Activated CD8-positive, alpha-beta T cell treated with anti-CD3 and anti-CD28 coated beads for 36 hours (primary cell): ENCODE measurements at regions not wholly inside any gene's neighbourhood (a gene's known extent, or its start where the extent isn't known, plus 50 kb on each side); places are given as distances from the start of the nearest gene placed in this dataset.
A peak's percentile ranks its signal among the peaks of the same experiment; 100 is the strongest.
"Not testable (repeated sequence)": the region's sequence is repeated elsewhere in the genome, so short reads cannot be mapped to it uniquely, and the experiment has no call there.

Experiments
- ATAC-seq: fragments of 200-7000 bp; cut with Tn5 transposase; one replicate; pipeline ENCODE4 v1.10.0; 2021; ENCODE audit warnings: mild to moderate bottlenecking, moderate library complexity
- CTCF ChIA-PET: fragments of 350-600 bp; sonication (Branson Sonifier 250); formaldehyde crosslinking; loops from one replicate; lab custom pipeline; 2021; ENCODE audit warnings: antibody characterized with exemption; lab: Charles Lee
- POLR2A ChIA-PET: fragments of 350-600 bp; sonication (Branson Sonifier 250); formaldehyde crosslinking; loops from one replicate; lab custom pipeline; 2021; ENCODE audit warnings: antibody characterized with exemption; lab: Charles Lee
- DNase-seq: peaks from one replicate; pipeline ENCODE4 v3.0.0-alpha.2; 2020
- H3K27ac Mint-ChIP-seq: one replicate; pipeline ENCODE4 v1.8.0; 2021; ENCODE audit warnings: mild to moderate bottlenecking, mixed read lengths
- H3K27me3 Mint-ChIP-seq: one replicate; pipeline ENCODE4 v1.8.0; 2021; ENCODE audit warnings: mixed read lengths
- H3K36me3 Mint-ChIP-seq: one replicate; pipeline ENCODE4 v1.8.0; 2021; ENCODE audit warnings: low read depth, mixed read lengths
- H3K4me1 Mint-ChIP-seq: one replicate; pipeline ENCODE4 v1.8.0; 2021; ENCODE audit warnings: low read depth, mixed read lengths
- H3K4me3 Mint-ChIP-seq: one replicate; pipeline ENCODE4 v1.8.0; 2021; ENCODE audit warnings: mild to moderate bottlenecking, moderate library complexity, mixed read lengths
- H3K9me3 Mint-ChIP-seq: one replicate; pipeline ENCODE4 v1.8.0; 2021; ENCODE audit warnings: mixed read lengths
- CTCF ChIP-seq: fragments of 200-600 bp; IDR thresholded peaks from one replicate; pipeline ENCODE4 v1.8.0; 2022; ENCODE audit warnings: antibody characterized with exemption, mild to moderate bottlenecking
- intact Hi-C: fragments of 100-400 bp; cut with micrococcal nuclease; formaldehyde crosslinking; loops from one replicate; pipeline ENCODE4 v1.10.0; 2022

GRCh38 chr13:24597906-24598670 lies 82.1 kb upstream of the ATP12A start:
- H3K36me3 Mint-ChIP-seq, DNase-seq, ATAC-seq, H3K9me3 Mint-ChIP-seq, intact Hi-C loops, H3K4me3 Mint-ChIP-seq, H3K27me3 Mint-ChIP-seq: not testable (repeated sequence)
- POLR2A ChIA-PET, result interaction anchor here (0.6 kb wide), 1 partner anchor 123 kb away, joined by 7 read pairs; no protein-coding TSS in a partner anchor
- H3K4me1 Mint-ChIP-seq, result peaks cover 51% of the 10 kb centered on the region
- CTCF ChIA-PET, result interaction anchor here (0.9 to 1.4 kb wide), 3 partner anchors 28 to 85 kb away, joined by 4 read pairs; no protein-coding TSS in a partner anchor
- peak overlapping the region; percentile 91 for H3K27ac Mint-ChIP-seq

- peaks cover 52% of the 10 kb centered on the region for H3K4me1 Mint-ChIP-seq
- H3K27me3 Mint-ChIP-seq, H3K4me3 Mint-ChIP-seq, intact Hi-C loops, DNase-seq: not testable (repeated sequence)
- POLR2A ChIA-PET, result interaction anchor here (1.1 kb wide), 1 partner anchor 26 kb away, joined by 4 read pairs; no protein-coding TSS in a partner anchor
- H3K9me3 Mint-ChIP-seq, result peaks cover 18% of the 10 kb centered on the region
- H3K27ac Mint-ChIP-seq, result peak overlapping the region; percentile 91
- H3K36me3 Mint-ChIP-seq, result peaks cover 15% of the 10 kb centered on the region
- CTCF ChIA-PET, result interaction anchor here (1.4 kb wide), 1 partner anchor 84 kb away, joined by 4 read pairs; no protein-coding TSS in a partner anchor
- peak; percentile 58 for ATAC-seq
Observed at GRCh38 chr13:24599019-24599791, 81.0 kb upstream of the ATP12A start.

- no peak for DNase-seq
- intact Hi-C loops, result no loop called here
- TF ChIP-seq CTCF, result peak; percentile 45
- Mint-ChIP-seq H3K36me3 (peaks cover 14% of the 10 kb centered on the region), H3K4me3 (no peak overlapping the region), H3K27ac (peak overlapping the region; percentile 41), H3K4me1 (peaks cover 32% of the 10 kb centered on the region), H3K27me3 (no peaks in the 10 kb centered on the region), H3K9me3 (peaks cover 21% of the 10 kb centered on the region)
- CTCF ChIA-PET, result interaction anchor here (0.8 to 3.2 kb wide), 23 partner anchors 13 to 138 kb away, joined by 3 to 25 read pairs (median 5); partner anchors contain the start of gene ATP12A
- ATAC-seq, result peak; percentile 76
- POLR2A ChIA-PET, result interaction anchor here (2.5 kb wide), 1 partner anchor 10 kb away, joined by 8 read pairs; no protein-coding TSS in a partner anchor
Observed at GRCh38 chr13:24605923-24606372, 74.3 kb upstream of the ATP12A start.

GRCh38 chr13:24606486-24607170 lies 73.6 kb upstream of the ATP12A start:
- Mint-ChIP-seq H3K4me3 (no peak overlapping the region), H3K27me3 (no peaks in the 10 kb centered on the region), H3K9me3 (peaks cover 21% of the 10 kb centered on the region), H3K36me3 (peaks cover 14% of the 10 kb centered on the region), H3K4me1 (peaks cover 32% of the 10 kb centered on the region), H3K27ac (no peak overlapping the region)
- POLR2A ChIA-PET, result interaction anchor here (0.6 to 2.5 kb wide), 3 partner anchors 9 to 13 kb away, joined by 3 to 8 read pairs (median 3); no protein-coding TSS in a partner anchor
- CTCF ChIA-PET, result interaction anchor here (0.8 to 3.2 kb wide), 19 partner anchors 12 to 138 kb away, joined by 3 to 25 read pairs (median 5); partner anchors contain the start of gene ATP12A
- no peak for TF ChIP-seq CTCF
- DNase-seq (no peak), ATAC-seq (no peak)
- intact Hi-C loops, result no loop called here

- CTCF ChIA-PET, result interaction anchor here (1.2 kb wide), 1 partner anchor 117 kb away, joined by 4 read pairs; no protein-coding TSS in a partner anchor
- Mint-ChIP-seq H3K4me3 (no peak overlapping the region), H3K9me3 (no peaks in the 10 kb centered on the region), H3K27ac (peak overlapping the region; percentile 19), H3K4me1 (peaks cover 38% of the 10 kb centered on the region), H3K36me3 (no peaks in the 10 kb centered on the region), H3K27me3 (no peaks in the 10 kb centered on the region)
- intact Hi-C loops, result no loop called here
- DNase-seq (no peak), ATAC-seq (no peak)
- TF ChIP-seq CTCF, result no peak
- POLR2A ChIA-PET, result interaction anchor here (1.6 kb wide), 1 partner anchor 15 kb away, joined by 3 read pairs; no protein-coding TSS in a partner anchor
Observed at GRCh38 chr13:24610956-24611355, 69.3 kb upstream of the ATP12A start.
